ENCODE measurements at regions not wholly inside any gene's neighbourhood (a gene's known extent, or its start where the extent isn't known, plus 50 kb on each side); places are given as distances from the start of the nearest gene placed in this dataset.

DNA sequence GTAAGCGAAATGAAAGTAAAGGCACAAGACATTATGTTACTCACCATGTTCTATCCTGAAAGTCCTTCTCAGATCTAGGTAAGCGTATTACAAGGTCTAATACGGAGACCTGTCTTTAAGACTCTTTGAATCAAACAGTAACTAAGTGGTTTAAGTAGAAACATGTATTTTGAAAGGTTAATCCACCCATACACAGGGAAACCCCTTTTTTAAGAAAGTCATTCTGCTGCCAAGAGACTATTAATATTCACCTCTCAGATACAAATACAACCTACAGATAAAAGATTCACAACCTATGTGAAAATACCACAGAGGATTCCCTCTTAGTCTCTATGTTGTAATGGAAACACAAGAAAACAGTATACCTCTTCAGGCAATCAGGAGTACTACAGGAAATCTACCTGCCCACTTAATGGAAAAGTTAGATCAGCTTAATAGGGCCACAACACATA is 63.2 kb upstream of the TNIP3 start:
- DNase-seq (ENCODE audit: low spot score), result no peak
- no peak for FAIRE-seq

- no peak for DNase-seq (ENCODE audit: low spot score)
These were observed 62.2 kb upstream of the TNIP3 start for GRCh38 chr4:121226362-121226761.

GRCh38 chr4:121221608-121222007 is 57.5 kb upstream of the TNIP3 start:
- no peak for DNase-seq (ENCODE audit: low spot score)
- no peak for FAIRE-seq

More at GRCh38 chr4:121226362-121226761, 62.2 kb upstream of the TNIP3 start:
- no peak for FAIRE-seq

- FAIRE-seq (no peak), DNase-seq (ENCODE audit: low spot score) (no peak)
These were observed 57.1 kb upstream of the TNIP3 start for GRCh38 chr4:121221201-121221600.

GRCh38 chr4:121220698-121221097 is 56.6 kb upstream of the TNIP3 start:
- DNase-seq (ENCODE audit: low spot score), result no peak
- peak; percentile 44 for FAIRE-seq

DNA sequence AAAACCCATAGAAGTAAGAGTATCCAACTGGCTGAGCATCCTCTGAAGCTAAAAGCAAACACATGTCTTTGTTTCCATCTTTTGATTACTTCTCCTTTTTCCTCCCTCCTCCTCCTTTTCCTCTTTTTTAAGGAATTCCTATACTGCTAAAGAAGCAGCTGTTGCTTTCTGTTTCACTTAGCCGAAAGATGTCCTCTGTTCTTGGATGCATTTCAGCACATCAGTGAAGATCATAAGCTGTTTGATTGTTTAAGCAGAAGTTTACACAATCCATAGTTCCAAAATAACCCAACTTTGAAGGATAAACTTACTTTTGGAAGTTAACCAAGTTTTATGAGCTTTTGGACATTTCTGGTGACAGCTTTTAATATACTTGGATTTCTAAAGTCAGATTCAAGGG is 55.1 kb upstream of the TNIP3 start:
- FAIRE-seq (no peak), DNase-seq (ENCODE audit: low spot score) (no peak)

- FAIRE-seq (no peak), DNase-seq (ENCODE audit: low spot score) (no peak)
These were observed 53.2 kb upstream of the TNIP3 start for GRCh38 chr4:121217351-121217750.

DNA sequence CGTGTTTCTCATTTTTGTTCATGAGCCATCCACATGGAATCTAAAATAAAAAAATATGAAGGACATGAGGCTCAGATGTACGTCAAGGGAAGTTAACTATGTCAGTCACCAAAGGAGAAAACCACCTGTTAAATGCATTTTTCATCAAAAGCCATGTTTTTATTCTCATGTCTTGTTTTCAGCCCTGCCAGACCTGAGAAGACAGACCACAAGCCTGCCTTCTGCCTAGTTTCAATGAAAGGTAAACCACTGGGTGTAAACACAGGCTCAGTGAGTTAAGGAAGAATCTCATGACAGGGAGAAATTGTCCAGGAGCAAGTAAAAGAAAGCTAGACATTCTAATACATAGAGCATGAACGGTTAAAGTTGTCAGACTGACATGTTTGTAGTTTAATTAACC is 52.3 kb upstream of the TNIP3 start:
- no peak for DNase-seq (ENCODE audit: low spot score)
- FAIRE-seq, result no peak

DNA sequence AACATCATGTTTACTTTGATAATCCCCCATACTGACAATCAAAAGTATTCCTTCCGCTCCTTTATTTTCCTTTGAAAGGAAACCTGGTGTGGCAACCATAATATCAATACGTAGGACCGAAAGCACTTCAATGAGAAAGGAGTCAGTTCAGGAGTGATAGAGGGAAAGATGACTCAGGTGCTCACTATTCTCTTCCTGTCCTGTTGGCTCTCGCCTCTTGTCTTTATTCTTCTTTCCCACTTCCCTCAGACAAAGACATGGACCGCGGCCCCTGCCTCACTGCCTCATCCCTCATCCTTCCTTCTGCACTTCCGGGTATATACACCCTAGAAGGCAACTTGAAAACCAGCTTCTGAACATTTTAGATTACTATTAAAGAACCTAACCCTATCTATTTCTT is 49.8 kb upstream of the TNIP3 start:
- FAIRE-seq, result no peak
- DNase-seq (ENCODE audit: low spot score), result peak; percentile 23

All from urothelium cell line (cell line).